ENCODE measurements at regions not wholly inside any gene's neighbourhood (a gene's known extent, or its start where the extent isn't known, plus 50 kb on each side); places are given as distances from the start of the nearest gene placed in this dataset.

GRCh38 chr11:106353031-106353430 lies 275.6 kb downstream of the AASDHPPT start:
- no peak for TF ChIP-seq CTCF (conservative IDR thresholded peaks at IDR 0.05 in 1 of 2, IDR thresholded peaks at IDR 0.05 in 1 of 2; ENCODE audit: low read depth in 1 of 2, low read length in 2 of 2)
- no peak for TF ChIP-seq EZH2 (IDR thresholded peaks at IDR 0.05; ENCODE audit: low read length, missing control alignments)
